Osteocyte (in vitro differentiated cells): ENCODE measurements at regions not wholly inside any gene's neighbourhood (a gene's known extent, or its start where the extent isn't known, plus 50 kb on each side); places are given as distances from the start of the nearest gene placed in this dataset.

Source experiments
- DNase-seq: peaks from one replicate; pipeline ENCODE4 v3.0.0; 2021; ENCODE audit warnings: mixed read lengths; ENCODE audit not compliant: unreplicated experiment; ENCODE audit errors: extremely low spot score
- H3K27ac Mint-ChIP-seq: one replicate; pipeline ENCODE4 v1.8.0; 2021; ENCODE audit warnings: mild to moderate bottlenecking, mixed read lengths; ENCODE audit not compliant: unreplicated experiment
- H3K27me3 Mint-ChIP-seq: one replicate; pipeline ENCODE4 v1.8.0; 2021; ENCODE audit warnings: mixed read lengths; ENCODE audit not compliant: unreplicated experiment
- H3K36me3 Mint-ChIP-seq: one replicate; pipeline ENCODE4 v1.8.0; 2021; ENCODE audit warnings: mixed read lengths; ENCODE audit not compliant: unreplicated experiment
- H3K4me1 Mint-ChIP-seq: one replicate; pipeline ENCODE4 v1.8.0; 2021; ENCODE audit warnings: mixed read lengths; ENCODE audit not compliant: unreplicated experiment
- H3K4me3 Mint-ChIP-seq: one replicate; pipeline ENCODE4 v1.8.0; 2021; ENCODE audit warnings: mild to moderate bottlenecking, moderate library complexity, mixed read lengths; ENCODE audit not compliant: unreplicated experiment
- H3K9me3 Mint-ChIP-seq: one replicate; pipeline ENCODE4 v1.8.0; 2021; ENCODE audit warnings: mixed read lengths; ENCODE audit not compliant: unreplicated experiment
- CTCF ChIP-seq: fragments of 200-600 bp; sonication (generic); IDR thresholded peaks from 2 replicates; pipeline ENCODE4 v1.5.0; 2021; ENCODE audit warnings: antibody characterized with exemption, mild to moderate bottlenecking, moderate library complexity

- Mint-ChIP-seq H3K9me3 (no peaks in the 10 kb centered on the region), H3K27me3 (no peaks in the 10 kb centered on the region), H3K36me3 (no peaks in the 10 kb centered on the region), H3K27ac (no peak overlapping the region), H3K4me1 (no peaks in the 10 kb centered on the region), H3K4me3 (no peak overlapping the region)
- TF ChIP-seq CTCF: no peak
- no peak for DNase-seq
These were observed 254.6 kb downstream of the PTEN start for GRCh38 chr10:88117869-88118632.

GRCh38 chr10:88118729-88119128, 255.3 kb downstream of the PTEN start:
- Mint-ChIP-seq H3K27ac (no peak overlapping the region), H3K4me3 (no peak overlapping the region), H3K4me1 (no peaks in the 10 kb centered on the region), H3K36me3 (no peaks in the 10 kb centered on the region), H3K27me3 (no peaks in the 10 kb centered on the region), H3K9me3 (no peaks in the 10 kb centered on the region)
- no peak for TF ChIP-seq CTCF
- DNase-seq: no peak

- H3K9me3 Mint-ChIP-seq: no peaks in the 10 kb centered on the region
- no peaks in the 10 kb centered on the region for H3K36me3 Mint-ChIP-seq
- no peak for TF ChIP-seq CTCF
- no peak overlapping the region for H3K4me3 Mint-ChIP-seq
- H3K27ac Mint-ChIP-seq: no peak overlapping the region
- no peaks in the 10 kb centered on the region for H3K4me1 Mint-ChIP-seq
- no peak for DNase-seq
- H3K27me3 Mint-ChIP-seq: no peaks in the 10 kb centered on the region
These were observed 255.7 kb downstream of the PTEN start for GRCh38 chr10:88119160-88119559.

GRCh38 chr10:88120075-88120474, 256.6 kb downstream of the PTEN start:
- no peaks in the 10 kb centered on the region for H3K36me3 Mint-ChIP-seq
- H3K27ac Mint-ChIP-seq: no peak overlapping the region
- TF ChIP-seq CTCF: no peak
- H3K4me3 Mint-ChIP-seq: no peak overlapping the region
- no peaks in the 10 kb centered on the region for H3K9me3 Mint-ChIP-seq
- no peaks in the 10 kb centered on the region for H3K27me3 Mint-ChIP-seq
- H3K4me1 Mint-ChIP-seq: no peaks in the 10 kb centered on the region
- DNase-seq: no peak

GRCh38 chr10:88120599-88121333, 257.3 kb downstream of the PTEN start:
- no peak overlapping the region for H3K27ac Mint-ChIP-seq
- no peaks in the 10 kb centered on the region for H3K4me1 Mint-ChIP-seq
- TF ChIP-seq CTCF: no peak
- no peaks in the 10 kb centered on the region for H3K27me3 Mint-ChIP-seq
- H3K36me3 Mint-ChIP-seq: no peaks in the 10 kb centered on the region
- DNase-seq: no peak
- H3K4me3 Mint-ChIP-seq: no peak overlapping the region
- no peaks in the 10 kb centered on the region for H3K9me3 Mint-ChIP-seq
